H1 (cell line): ENCODE measurements at regions not wholly inside any gene's neighbourhood (a gene's known extent, or its start where the extent isn't known, plus 50 kb on each side); places are given as distances from the start of the nearest gene placed in this dataset.

Experiments
- CTCF ChIA-PET: fragments of 300-600 bp; sonication (Branson Sonifier 250); formaldehyde crosslinking; loops from one replicate; lab custom pipeline; 2021; ENCODE audit not compliant: partially characterized antibody; lab: Charles Lee
- POLR2A ChIA-PET: fragments of 300-600 bp; sonication (Branson Sonifier 250); formaldehyde crosslinking; loops from one replicate; lab custom pipeline; 2021; ENCODE audit warnings: inconsistent platforms; ENCODE audit not compliant: partially characterized antibody; lab: Charles Lee
- DNase-seq, 2 experiments: peaks; one replicate each; pipeline versions ENCODE4 v3.0.0 to v3.0.0-alpha.2; 2010 to 2022; ENCODE audit warnings: low spot score in 2 of 2, low read depth in 1 of 2, mixed read lengths in 1 of 2
- FAIRE-seq: peaks from 2 replicates; lab custom pipeline; 2011; peaks lifted over from hg19 to GRCh38; lab: Jason Lieb, UNC
- H2AFZ ChIP-seq: 2 replicates; pipeline ENCODE4 v1.8.1; 2012; ENCODE audit warnings: low read length, inconsistent platforms
- H2AK5ac ChIP-seq: 2 replicates; pipeline ENCODE4 v1.6.1; 2013; ENCODE audit warnings: low read depth, low read length
- H2BK120ac ChIP-seq: replicated peaks from 2 replicates; pipeline ENCODE3; 2013; ENCODE audit warnings: low read depth, low read length, inconsistent platforms
- H2BK12ac ChIP-seq: 2 replicates; pipeline ENCODE4 v1.6.1; 2013; ENCODE audit warnings: low read depth, low read length
- H2BK15ac ChIP-seq: 2 replicates; pipeline ENCODE4 v1.6.1; 2013; ENCODE audit warnings: low read length
- H2BK20ac ChIP-seq: 2 replicates; pipeline ENCODE4 v1.6.1; 2013; ENCODE audit warnings: low read length
- H2BK5ac ChIP-seq: 2 replicates; pipeline ENCODE4 v1.6.1; 2013; ENCODE audit warnings: low read depth, low read length
- H3K14ac ChIP-seq: 2 replicates; pipeline ENCODE4 v1.6.1; 2013; ENCODE audit warnings: inconsistent platforms; ENCODE audit not compliant: insufficient read length
- H3K18ac ChIP-seq: 2 replicates; pipeline ENCODE4 v1.6.1; 2013; ENCODE audit warnings: low read length; ENCODE audit errors: extremely low read depth
- H3K23ac ChIP-seq: 2 replicates; pipeline ENCODE4 v1.6.1; 2013; ENCODE audit warnings: inconsistent platforms; ENCODE audit not compliant: insufficient read length
- H3K23me2 ChIP-seq: 2 replicates; pipeline ENCODE4 v1.6.1; 2013; ENCODE audit warnings: low read depth, low read length
- H3K27ac ChIP-seq: 2 replicates; pipeline ENCODE4 v1.6.1; 2011; ENCODE audit warnings: low read depth, low read length, inconsistent platforms
- H3K27me3 ChIP-seq, 4 experiments: replicated peaks in 1 of 4; 1 replicate in 1 of 4; 2 replicates in 3 of 4; pipeline versions ENCODE4 v1.6.1 to v1.8.1; 2011 to 2013; ENCODE audit warnings: low read length in 3 of 4, mild to moderate bottlenecking in 3 of 4, inconsistent platforms in 2 of 4, mixed read lengths in 2 of 4, moderate library complexity in 1 of 4; ENCODE audit not compliant: control insufficient read depth in 3 of 4, insufficient read depth in 3 of 4; ENCODE audit errors: extremely low read depth in 1 of 4
- H3K36me3 ChIP-seq, 4 experiments: 2 replicates each; pipeline versions ENCODE4 v1.6.1 to v1.8.1; 2011 to 2013; ENCODE audit warnings: mild to moderate bottlenecking in 4 of 4, low read length in 3 of 4, moderate library complexity in 2 of 4, control low read depth in 1 of 4, inconsistent platforms in 1 of 4; ENCODE audit not compliant: insufficient read depth in 4 of 4, control insufficient read depth in 2 of 4
- H3K4ac ChIP-seq: replicated peaks from 2 replicates; pipeline ENCODE3; 2013; ENCODE audit warnings: low read length, low read depth, mixed read lengths, inconsistent platforms; ENCODE audit not compliant: insufficient read length
- H3K4me1 ChIP-seq, 4 experiments: replicated peaks in 1 of 4; 1 replicate in 1 of 4; 2 replicates in 3 of 4; pipeline versions ENCODE4 v1.6.1 to v1.8.1; 2011 to 2013; ENCODE audit warnings: low read length in 3 of 4, inconsistent platforms in 2 of 4, mixed read lengths in 1 of 4; ENCODE audit not compliant: insufficient read depth in 4 of 4, control insufficient read depth in 3 of 4
- H3K4me2 ChIP-seq, 2 experiments: 2 replicates each; pipeline versions ENCODE4 v1.6.1 to v1.8.1; 2011 to 2013; ENCODE audit warnings: low read depth in 2 of 2, low read length in 2 of 2, control low read depth in 1 of 2, inconsistent platforms in 1 of 2, mild to moderate bottlenecking in 1 of 2; ENCODE audit not compliant: insufficient read depth in 1 of 2
- H3K4me3 ChIP-seq, 4 experiments: fragments of 200-600, 300-600 bp in 1 of 4; sonication (generic), shearing (Covaris generic), sonication (Bioruptor Twin) in 1 of 4; 2 replicates each; pipeline versions ENCODE4 v1.5.1 to v1.8.1; 2011 to 2016; ENCODE audit warnings: low read length in 4 of 4, low read depth in 3 of 4, control low read depth in 2 of 4, inconsistent platforms in 2 of 4, mild to moderate bottlenecking in 2 of 4, mixed read lengths in 1 of 4, moderate library complexity in 1 of 4; ENCODE audit not compliant: insufficient read depth in 2 of 4; ENCODE audit errors: extremely low read depth in 1 of 4
- H3K56ac ChIP-seq: replicated peaks from 2 replicates; pipeline ENCODE3; 2013; ENCODE audit warnings: low read depth, mild to moderate bottlenecking, mixed read lengths, low read length, inconsistent platforms; ENCODE audit not compliant: insufficient read length
- H3K79me1 ChIP-seq: 2 replicates; pipeline ENCODE4 v1.6.1; 2013; ENCODE audit warnings: low read depth, low read length, control low read depth
- H3K79me2 ChIP-seq, 2 experiments: 2 replicates each; pipeline versions ENCODE4 v1.6.1 to v1.8.1; 2012 to 2013; ENCODE audit warnings: low read length in 2 of 2, mild to moderate bottlenecking in 2 of 2, inconsistent platforms in 1 of 2; ENCODE audit not compliant: insufficient read depth in 2 of 2, control insufficient read depth in 1 of 2
- H3K9ac ChIP-seq, 4 experiments: replicated peaks in 1 of 4; 1 replicate in 1 of 4; 2 replicates in 3 of 4; pipeline versions ENCODE4 v1.6.1 to v1.8.1; 2011 to 2013; ENCODE audit warnings: low read depth in 3 of 4, low read length in 3 of 4, control low read depth in 2 of 4, mild to moderate bottlenecking in 2 of 4, moderate library complexity in 2 of 4, inconsistent platforms in 1 of 4; ENCODE audit errors: extremely low read depth in 1 of 4
- H3K9me3 ChIP-seq, 2 experiments: 2 replicates each; pipeline versions ENCODE4 v1.6.1 to v1.8.1; 2012 to 2013; ENCODE audit warnings: mild to moderate bottlenecking in 2 of 2, moderate library complexity in 2 of 2, control low read depth in 1 of 2, inconsistent platforms in 1 of 2, low read depth in 1 of 2, low read length in 1 of 2, mixed read lengths in 1 of 2; ENCODE audit not compliant: insufficient read depth in 2 of 2
- H4K20me1 ChIP-seq, 2 experiments: replicated peaks in 1 of 2; 2 replicates each; pipeline versions ENCODE3 to v1.8.1; 2011 to 2013; ENCODE audit warnings: inconsistent platforms in 2 of 2, low read length in 2 of 2, mild to moderate bottlenecking in 1 of 2; ENCODE audit not compliant: insufficient read depth in 2 of 2, control insufficient read depth in 1 of 2
- H4K5ac ChIP-seq: 2 replicates; pipeline ENCODE4 v1.6.1; 2013; ENCODE audit warnings: low read length, low read depth, mixed read lengths, inconsistent platforms; ENCODE audit not compliant: insufficient read length
- H4K8ac ChIP-seq: 2 replicates; pipeline ENCODE4 v1.8.0; 2013; ENCODE audit warnings: mild to moderate bottlenecking, moderate library complexity, low read length, inconsistent platforms; ENCODE audit not compliant: insufficient read depth; ENCODE audit errors: extremely low read depth
- H4K91ac ChIP-seq: replicated peaks from 2 replicates; pipeline ENCODE3; 2013; ENCODE audit warnings: low read length, mixed read lengths, inconsistent platforms; ENCODE audit not compliant: insufficient read length
- ASH2L ChIP-seq: fragments of 200-600, 300-600 bp; sonication (generic); IDR thresholded peaks from one replicate; pipeline ENCODE4 v1.7.1; 2017; ENCODE audit warnings: low read length
- BCL11A ChIP-seq, 2 experiments: IDR thresholded peaks; one replicate each; pipeline ENCODE4 v1.6.1; 2011; ENCODE audit warnings: low read depth in 2 of 2, low read length in 2 of 2, mild to moderate bottlenecking in 2 of 2
- CBX8 ChIP-seq: fragments of 300-800, 300-1000 bp; sonication (generic); IDR thresholded peaks from 2 replicates; pipeline ENCODE4 v1.7.1; 2016; ENCODE audit warnings: low read depth, low read length, borderline replicate concordance
- CEBPB ChIP-seq: IDR thresholded peaks from 2 replicates; pipeline ENCODE4 v1.6.1; 2012; ENCODE audit warnings: low read depth, low read length
- CHD2 ChIP-seq: IDR thresholded peaks from 2 replicates; pipeline ENCODE4 v1.6.1; 2012; ENCODE audit warnings: low read length, improper control_type of control experiment
- KDM5A ChIP-seq: fragments of 200-600 bp; IDR thresholded peaks from 2 replicates; pipeline ENCODE4 v1.7.1; 2012; ENCODE audit warnings: mild to moderate bottlenecking, low read length, inconsistent platforms, mixed read lengths
- MAFK ChIP-seq: IDR thresholded peaks from 2 replicates; pipeline ENCODE4 v1.6.1; 2012; ENCODE audit warnings: low read depth, mild to moderate bottlenecking, improper control_type of control experiment, low read length
- MAX ChIP-seq: IDR thresholded peaks from 2 replicates; pipeline ENCODE4 v1.6.1; 2012; ENCODE audit warnings: inconsistent platforms
- RBBP5 ChIP-seq: IDR thresholded peaks from 2 replicates; pipeline ENCODE4 v1.7.1; 2012; ENCODE audit warnings: low read depth, mild to moderate bottlenecking, inconsistent platforms, low read length, moderate library complexity, borderline replicate concordance
- RXRA ChIP-seq: IDR thresholded peaks from 2 replicates; pipeline ENCODE4 v1.6.1; 2011; ENCODE audit warnings: low read depth, mild to moderate bottlenecking, low read length, moderate library complexity; ENCODE audit not compliant: insufficient read depth
- SAP30 ChIP-seq: fragments of 300-600 bp; sonication (generic); IDR thresholded peaks from 2 replicates; pipeline ENCODE4 v1.7.1; 2012; ENCODE audit warnings: low read length, moderate library complexity, mild to moderate bottlenecking, inconsistent platforms; ENCODE audit not compliant: insufficient read depth, insufficient replicate concordance
- SIN3A ChIP-seq, 2 experiments: IDR thresholded peaks in 1 of 2; conservative IDR thresholded peaks in 1 of 2; 2 replicates each; pipeline ENCODE4 v1.6.1; 2011 to 2012; ENCODE audit warnings: low read length in 2 of 2, improper control_type of control experiment in 1 of 2, low read depth in 1 of 2, mild to moderate bottlenecking in 1 of 2
- SP1 ChIP-seq: IDR thresholded peaks from 2 replicates; pipeline ENCODE4 v1.6.1; 2011; ENCODE audit warnings: low read depth, low read length
- SP2 ChIP-seq: IDR thresholded peaks from 2 replicates; pipeline ENCODE4 v1.6.1; 2012; ENCODE audit warnings: mild to moderate bottlenecking, low read length, inconsistent platforms
- SUZ12 ChIP-seq: fragments of 200-600 bp; sonication (generic); IDR thresholded peaks from 2 replicates; pipeline ENCODE4 v1.6.1; 2012; ENCODE audit warnings: mild to moderate bottlenecking, inconsistent platforms, low read length, moderate library complexity, mixed read lengths
- YY1 ChIP-seq: IDR thresholded peaks from 2 replicates; pipeline ENCODE4 v1.6.1; 2011; ENCODE audit warnings: low read depth, mild to moderate bottlenecking, low read length
- WGBS, 2 experiments: shearing (Covaris generic) in 1 of 2; methylation state at CpG; one replicate each; pipeline versions ENCODE4 v1.1.6 to v1.1.7; 2013 to 2015; ENCODE audit warnings: low lambda C conversion rate in 2 of 2, mixed read lengths in 2 of 2, inconsistent platforms in 1 of 2, low coverage in 1 of 2, missing lambda C conversion rate in 1 of 2; ENCODE audit not compliant: insufficient replicate concordance in 2 of 2, insufficient coverage in 1 of 2, insufficient read length in 1 of 2; ENCODE audit errors: extremely low coverage in 1 of 2, missing lambda C conversion rate in 1 of 2; 5-methylcytosine and 5-hydroxymethylcytosine counted together

- ChIA-PET POLR2A (no interaction called here), CTCF (no interaction called here)
- Histone ChIP-seq H3K9me3 (no peaks in the 10 kb centered on the region; a peak in 1 of 4 replicates), H2AFZ (0 out of 2 replicates have a peak overlapping the region, but pooled peaks have one; percentile 62), H3K79me2 (no peaks in the 10 kb centered on the region), H2BK12ac (peak overlapping the region; percentile 43; the same call in 1 of the 2 replicates), H2BK5ac (no peak overlapping the region), H3K79me1 (no peaks in the 10 kb centered on the region), H2BK120ac (no peak overlapping the region), H3K23ac (no peak overlapping the region), H3K27ac (no peak overlapping the region), H2AK5ac (no peak overlapping the region), H3K56ac (no peak overlapping the region), H3K18ac (no peak overlapping the region), H2BK15ac (no peak overlapping the region), H3K27me3 (no peaks in the 10 kb centered on the region), H3K14ac (no peak overlapping the region), H4K5ac (no peak overlapping the region), H3K4me1 (no peaks in the 10 kb centered on the region), H4K91ac (no peak overlapping the region), H2BK20ac (no peak overlapping the region), H3K4me2 (no peak overlapping the region), H3K36me3 (no peaks in the 10 kb centered on the region), H3K23me2 (no peaks in the 10 kb centered on the region), H4K20me1 (no peaks in the 10 kb centered on the region), H3K9ac (no peak overlapping the region), H3K4me3 (no peak overlapping the region), H3K4ac (no peak overlapping the region), H4K8ac (no peak overlapping the region)
- FAIRE-seq (no peak), DNase-seq (no peak)
- WGBS, 2 experiments = 83% methylated on average over 2 of the region's 7 CpGs; no CpG with 5 or more reads in 1 of the 2 experiments
- TF ChIP-seq ASH2L (no peak), SP2 (no peak), SP1 (no peak), MAFK (no peak), CEBPB (no peak), YY1 (no peak), MAX (no peak), SUZ12 (no peak), SAP30 (no peak), RXRA (no peak), SIN3A (conservative IDR thresholded peaks at IDR 0.05 in 1 of 2, IDR thresholded peaks at IDR 0.05 in 1 of 2; ENCODE audit: low read depth in 1 of 2, low read length in 2 of 2) (no peak), BCL11A (IDR thresholded peaks at IDR 0.05; ENCODE audit: low read depth in 2 of 2, low read length in 2 of 2) (no peak), KDM5A (no peak), RBBP5 (no peak), CBX8 (no peak), CHD2 (no peak)
These were observed 442.2 kb downstream of the PABPC4L start for GRCh38 chr4:133759428-133759827.
